ENCODE measurements at regions not wholly inside any gene's neighbourhood (a gene's known extent, or its start where the extent isn't known, plus 50 kb on each side); places are given as distances from the start of the nearest gene placed in this dataset.

GRCh38 chr3:141427764-141428163, 59.1 kb upstream of the RASA2 start:
- TF ChIP-seq EZH2 (IDR thresholded peaks at IDR 0.05; ENCODE audit: insufficient read depth, poor library complexity, severe bottlenecking): no peak
- no peak for TF ChIP-seq EZH2phosphoT487 (IDR thresholded peaks at IDR 0.05; ENCODE audit: insufficient read depth, low read depth)

Data from GM23248 (cell line).